ENCODE measurements at regions not wholly inside any gene's neighbourhood (a gene's known extent, or its start where the extent isn't known, plus 50 kb on each side); places are given as distances from the start of the nearest gene placed in this dataset.

GRCh38 chrX:809081-809480 is 178.5 kb downstream of the SHOX start:
- no peak for TF ChIP-seq CTCF (IDR thresholded peaks at IDR 0.05; ENCODE audit: low read depth, low read length, poor library complexity, severe bottlenecking)
- TF ChIP-seq EZH2phosphoT487 (IDR thresholded peaks at IDR 0.05; ENCODE audit: borderline replicate concordance, low read length), result no peak

Data from DOHH2 (cell line).